OCI-LY3 (cell line): ENCODE measurements at regions not wholly inside any gene's neighbourhood (a gene's known extent, or its start where the extent isn't known, plus 50 kb on each side); places are given as distances from the start of the nearest gene placed in this dataset.

Experiments
- CTCF ChIP-seq: fragments of 200-600, 300-600 bp; sonication (generic); IDR thresholded peaks from 2 replicates; pipeline ENCODE4 v1.5.1; 2014; ENCODE audit warnings: antibody characterized with exemption, low read length, low read depth
- EZH2phosphoT487 ChIP-seq: fragments of 200-600 bp; shearing (Covaris generic); IDR thresholded peaks from 2 replicates; pipeline ENCODE4 v1.6.1; 2018; ENCODE audit warnings: antibody characterized with exemption, mixed run types, low read depth

GRCh38 chr11:28939381-28939780 is 831.2 kb downstream of the METTL15 start:
- TF ChIP-seq CTCF (no peak), EZH2phosphoT487 (no peak)
